ENCODE measurements at regions not wholly inside any gene's neighbourhood (a gene's known extent, or its start where the extent isn't known, plus 50 kb on each side); places are given as distances from the start of the nearest gene placed in this dataset.

DNA sequence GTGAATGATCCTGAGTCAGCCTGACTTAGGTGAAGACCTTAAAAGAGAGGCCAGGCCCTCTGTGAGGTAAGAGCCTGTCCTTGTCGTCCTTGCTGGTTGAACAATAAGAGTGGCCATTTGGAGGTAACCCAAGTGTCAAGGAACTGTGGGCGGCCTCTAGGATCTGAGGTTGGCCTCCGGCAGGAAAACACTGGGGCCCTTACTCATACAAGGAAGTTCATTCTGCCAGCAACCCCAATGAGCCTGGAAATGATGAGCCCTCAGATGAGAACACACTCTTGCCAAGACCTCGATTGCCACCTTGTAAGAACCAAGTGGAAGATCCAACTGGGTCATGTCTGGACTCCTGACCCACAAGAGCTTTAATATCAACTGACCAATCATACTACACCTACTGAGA, 95.5 kb upstream of the LRATD1 start:
- Histone ChIP-seq H3K4me1 (ENCODE audit: control insufficient read depth, insufficient read depth, low read length) (no peaks in the 10 kb centered on the region), H3K9me3 (ENCODE audit: control insufficient read depth in 2 of 2, low read length in 2 of 2) (no peaks in the 10 kb centered on the region), H3K27me3 (ENCODE audit: control insufficient read depth in 1 of 2, insufficient read depth in 2 of 2, low read length in 2 of 2) (no peaks in the 10 kb centered on the region), H3K9ac (ENCODE audit: low read length in 2 of 2) (no peak overlapping the region), H3K4me3 (ENCODE audit: low read length in 2 of 2) (no peak overlapping the region), H3K36me3 (ENCODE audit: control insufficient read depth in 2 of 2, insufficient read depth in 2 of 2, low read length in 2 of 2) (no peaks in the 10 kb centered on the region), H3K27ac (ENCODE audit: low read length) (no peak overlapping the region)

GRCh38 chr2:14540015-14540414, 92.5 kb upstream of the LRATD1 start:
- no peak overlapping the region for H3K4me3 ChIP-seq (ENCODE audit: low read length in 2 of 2)
- H3K27me3 ChIP-seq (ENCODE audit: control insufficient read depth in 1 of 2, insufficient read depth in 2 of 2, low read length in 2 of 2), result no peaks in the 10 kb centered on the region
- no peaks in the 10 kb centered on the region for H3K9me3 ChIP-seq (ENCODE audit: control insufficient read depth in 2 of 2, low read length in 2 of 2)
- H3K27ac ChIP-seq (ENCODE audit: low read length), result no peak overlapping the region
- H3K9ac ChIP-seq (ENCODE audit: low read length in 2 of 2), result no peak overlapping the region
- H3K36me3 ChIP-seq (ENCODE audit: control insufficient read depth in 2 of 2, insufficient read depth in 2 of 2, low read length in 2 of 2), result no peaks in the 10 kb centered on the region
- H3K4me1 ChIP-seq (ENCODE audit: control insufficient read depth, insufficient read depth, low read length), result no peaks in the 10 kb centered on the region

DNA sequence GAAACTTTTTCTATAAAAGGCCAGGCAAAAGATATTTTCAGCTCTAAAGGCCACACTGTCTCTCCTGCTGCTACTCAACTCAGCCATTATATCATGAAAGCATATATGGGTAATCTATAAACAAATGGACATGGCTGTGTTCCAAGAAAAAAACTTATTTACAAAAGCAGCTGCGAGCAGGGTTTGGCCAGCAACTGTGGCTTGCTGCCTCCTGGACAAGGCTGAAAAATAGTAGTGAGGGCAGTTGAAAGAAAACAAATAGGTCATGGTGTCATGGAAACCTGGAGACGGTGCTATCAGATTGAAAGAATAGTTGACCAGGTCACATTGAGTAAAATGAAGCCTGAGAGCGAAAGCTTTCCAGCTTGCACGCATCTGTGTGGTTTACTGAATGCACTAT, 89.2 kb upstream of the LRATD1 start:
- Histone ChIP-seq H3K4me3 (ENCODE audit: low read length in 2 of 2) (no peak overlapping the region), H3K27ac (ENCODE audit: low read length) (no peak overlapping the region), H3K27me3 (ENCODE audit: control insufficient read depth in 1 of 2, insufficient read depth in 2 of 2, low read length in 2 of 2) (no peaks in the 10 kb centered on the region), H3K9me3 (ENCODE audit: control insufficient read depth in 2 of 2, low read length in 2 of 2) (no peaks in the 10 kb centered on the region), H3K9ac (ENCODE audit: low read length in 2 of 2) (no peak overlapping the region), H3K4me1 (ENCODE audit: control insufficient read depth, insufficient read depth, low read length) (no peaks in the 10 kb centered on the region), H3K36me3 (ENCODE audit: control insufficient read depth in 2 of 2, insufficient read depth in 2 of 2, low read length in 2 of 2) (no peaks in the 10 kb centered on the region)

DNA sequence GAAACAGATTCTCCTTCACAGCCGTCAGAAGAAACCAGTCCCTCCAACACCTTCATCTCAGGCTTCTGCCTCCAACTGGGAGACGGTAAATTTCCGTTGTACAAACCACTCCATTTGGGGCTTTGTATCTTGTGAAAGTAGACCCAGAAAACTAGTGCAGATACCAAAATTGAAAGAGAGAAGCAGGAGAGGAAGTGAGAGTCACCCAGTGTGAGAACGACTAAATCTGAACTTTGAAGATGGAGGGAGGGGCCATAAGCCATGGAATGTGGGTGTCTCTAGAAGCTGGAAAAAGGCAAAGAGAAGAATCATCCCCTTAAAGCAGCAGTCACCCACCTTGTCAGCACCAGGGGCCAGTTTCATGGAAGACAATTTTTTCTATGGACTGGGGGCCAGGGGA, 88.3 kb upstream of the LRATD1 start:
- Histone ChIP-seq H3K4me3 (ENCODE audit: low read length in 2 of 2) (no peak overlapping the region), H3K4me1 (ENCODE audit: control insufficient read depth, insufficient read depth, low read length) (no peaks in the 10 kb centered on the region), H3K36me3 (ENCODE audit: control insufficient read depth in 2 of 2, insufficient read depth in 2 of 2, low read length in 2 of 2) (no peaks in the 10 kb centered on the region), H3K27ac (ENCODE audit: low read length) (no peak overlapping the region), H3K9me3 (ENCODE audit: control insufficient read depth in 2 of 2, low read length in 2 of 2) (no peaks in the 10 kb centered on the region), H3K27me3 (ENCODE audit: control insufficient read depth in 1 of 2, insufficient read depth in 2 of 2, low read length in 2 of 2) (no peaks in the 10 kb centered on the region), H3K9ac (ENCODE audit: low read length in 2 of 2) (no peak overlapping the region)

- Histone ChIP-seq H3K27me3 (ENCODE audit: control insufficient read depth in 1 of 2, insufficient read depth in 2 of 2, low read length in 2 of 2) (no peaks in the 10 kb centered on the region), H3K9ac (ENCODE audit: low read length in 2 of 2) (no peak overlapping the region), H3K4me3 (ENCODE audit: low read length in 2 of 2) (no peak overlapping the region), H3K9me3 (ENCODE audit: control insufficient read depth in 2 of 2, low read length in 2 of 2) (no peaks in the 10 kb centered on the region), H3K27ac (ENCODE audit: low read length) (no peak overlapping the region), H3K4me1 (ENCODE audit: control insufficient read depth, insufficient read depth, low read length) (no peaks in the 10 kb centered on the region), H3K36me3 (ENCODE audit: control insufficient read depth in 2 of 2, insufficient read depth in 2 of 2, low read length in 2 of 2) (no peaks in the 10 kb centered on the region)
Measured at GRCh38 chr2:14547830-14548229, 84.7 kb upstream of the LRATD1 start.

DNA sequence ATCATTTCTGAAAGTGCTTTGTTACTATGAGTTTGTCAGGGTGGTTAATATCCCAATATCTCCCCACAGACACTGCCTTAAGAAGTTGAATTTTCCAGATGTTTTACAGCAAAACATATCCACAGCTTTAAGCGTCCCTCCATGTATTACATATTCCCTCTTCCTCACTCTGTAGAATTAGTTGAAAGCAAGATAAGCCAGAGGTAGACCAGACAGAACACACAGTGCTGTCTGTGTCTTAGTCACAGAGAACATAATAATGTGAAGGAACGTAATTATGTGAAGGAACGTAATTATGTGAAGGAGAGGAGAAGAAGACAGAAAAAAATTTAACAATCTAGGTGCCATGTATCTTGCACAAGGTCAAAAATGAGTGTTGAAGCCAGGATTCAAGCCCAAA, 81.9 kb upstream of the LRATD1 start:
- Histone ChIP-seq H3K36me3 (ENCODE audit: control insufficient read depth in 2 of 2, insufficient read depth in 2 of 2, low read length in 2 of 2) (no peaks in the 10 kb centered on the region), H3K4me1 (ENCODE audit: control insufficient read depth, insufficient read depth, low read length) (no peaks in the 10 kb centered on the region), H3K4me3 (ENCODE audit: low read length in 2 of 2) (no peak overlapping the region), H3K9ac (ENCODE audit: low read length in 2 of 2) (no peak overlapping the region), H3K27ac (ENCODE audit: low read length) (no peak overlapping the region), H3K27me3 (ENCODE audit: control insufficient read depth in 1 of 2, insufficient read depth in 2 of 2, low read length in 2 of 2) (no peaks in the 10 kb centered on the region), H3K9me3 (ENCODE audit: control insufficient read depth in 2 of 2, low read length in 2 of 2) (no peaks in the 10 kb centered on the region)

- Histone ChIP-seq H3K27ac (ENCODE audit: low read length) (no peak overlapping the region), H3K36me3 (ENCODE audit: control insufficient read depth in 2 of 2, insufficient read depth in 2 of 2, low read length in 2 of 2) (no peaks in the 10 kb centered on the region), H3K27me3 (ENCODE audit: control insufficient read depth in 1 of 2, insufficient read depth in 2 of 2, low read length in 2 of 2) (no peaks in the 10 kb centered on the region), H3K9me3 (ENCODE audit: control insufficient read depth in 2 of 2, low read length in 2 of 2) (no peaks in the 10 kb centered on the region), H3K4me3 (ENCODE audit: low read length in 2 of 2) (no peak overlapping the region), H3K9ac (ENCODE audit: low read length in 2 of 2) (no peak overlapping the region), H3K4me1 (ENCODE audit: control insufficient read depth, insufficient read depth, low read length) (no peaks in the 10 kb centered on the region)
Measured at GRCh38 chr2:14551069-14551468, 81.4 kb upstream of the LRATD1 start.

DNA sequence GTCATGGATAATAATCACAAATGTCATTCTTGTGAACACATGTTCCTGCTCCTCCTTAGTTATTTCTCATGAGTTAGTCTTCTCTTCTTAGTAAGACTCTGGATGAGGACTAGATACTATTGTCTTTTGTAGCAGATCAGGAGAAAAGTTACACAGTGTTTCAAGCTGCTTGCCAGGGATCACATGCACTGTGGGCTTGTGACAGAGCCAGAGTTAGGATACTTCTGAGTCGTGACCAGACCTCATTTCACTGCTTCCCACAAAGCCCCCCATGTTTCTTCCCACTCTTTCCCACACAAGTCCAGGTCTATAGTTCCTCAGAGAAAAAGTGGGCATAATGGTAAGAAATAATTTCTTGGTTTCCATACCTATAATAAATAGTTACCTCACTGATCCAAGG, 80.2 kb upstream of the LRATD1 start:
- Histone ChIP-seq H3K9me3 (ENCODE audit: control insufficient read depth in 2 of 2, low read length in 2 of 2) (no peaks in the 10 kb centered on the region), H3K27ac (ENCODE audit: low read length) (no peak overlapping the region), H3K4me1 (ENCODE audit: control insufficient read depth, insufficient read depth, low read length) (no peaks in the 10 kb centered on the region), H3K4me3 (ENCODE audit: low read length in 2 of 2) (no peak overlapping the region), H3K27me3 (ENCODE audit: control insufficient read depth in 1 of 2, insufficient read depth in 2 of 2, low read length in 2 of 2) (no peaks in the 10 kb centered on the region), H3K36me3 (ENCODE audit: control insufficient read depth in 2 of 2, insufficient read depth in 2 of 2, low read length in 2 of 2) (no peaks in the 10 kb centered on the region), H3K9ac (ENCODE audit: low read length in 2 of 2) (no peak overlapping the region)

- Histone ChIP-seq H3K9ac (ENCODE audit: low read length in 2 of 2) (no peak overlapping the region), H3K9me3 (ENCODE audit: control insufficient read depth in 2 of 2, low read length in 2 of 2) (no peaks in the 10 kb centered on the region), H3K27ac (ENCODE audit: low read length) (no peak overlapping the region), H3K4me1 (ENCODE audit: control insufficient read depth, insufficient read depth, low read length) (no peaks in the 10 kb centered on the region), H3K4me3 (ENCODE audit: low read length in 2 of 2) (no peak overlapping the region), H3K27me3 (ENCODE audit: control insufficient read depth in 1 of 2, insufficient read depth in 2 of 2, low read length in 2 of 2) (no peaks in the 10 kb centered on the region), H3K36me3 (ENCODE audit: control insufficient read depth in 2 of 2, insufficient read depth in 2 of 2, low read length in 2 of 2) (no peaks in the 10 kb centered on the region)
Measured at GRCh38 chr2:14552818-14553217, 79.7 kb upstream of the LRATD1 start.

DNA sequence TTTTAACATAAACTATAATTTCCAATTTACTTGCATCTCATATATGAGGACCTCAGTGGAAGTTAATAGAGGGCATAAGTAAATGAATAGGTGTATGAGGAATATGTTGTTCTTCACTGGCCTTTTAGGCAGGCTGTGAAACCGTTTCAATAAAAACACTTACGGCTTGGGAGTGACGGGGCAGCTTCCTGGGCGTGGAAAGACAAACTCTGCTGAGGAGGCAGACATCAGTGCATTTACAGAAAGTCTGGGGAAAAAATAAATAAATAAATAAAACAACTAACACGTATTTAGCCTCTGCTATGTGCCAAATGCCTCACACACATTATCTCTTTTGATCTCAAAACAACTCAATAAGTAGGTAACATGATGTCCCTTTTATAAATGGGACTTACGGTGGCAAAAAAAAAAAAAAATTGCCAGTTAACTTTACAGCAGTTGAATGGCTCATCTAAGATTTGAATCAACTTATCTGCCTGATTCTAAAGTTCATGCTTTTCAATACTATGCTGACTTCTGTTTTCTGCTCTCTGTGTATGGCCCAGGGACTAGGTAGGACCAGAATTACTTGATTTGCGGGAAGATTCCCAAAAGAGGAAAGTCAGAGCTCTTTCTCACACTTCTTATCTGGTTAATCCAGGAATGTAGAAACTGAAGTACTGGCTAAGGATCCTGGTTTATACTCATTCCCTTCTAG, 77.5 kb upstream of the LRATD1 start:
- H3K4me3 ChIP-seq (ENCODE audit: low read length in 2 of 2), result no peak overlapping the region
- H3K27me3 ChIP-seq (ENCODE audit: control insufficient read depth in 1 of 2, insufficient read depth in 2 of 2, low read length in 2 of 2), result no peaks in the 10 kb centered on the region
- H3K9me3 ChIP-seq (ENCODE audit: control insufficient read depth in 2 of 2, low read length in 2 of 2), result no peaks in the 10 kb centered on the region
- no peaks in the 10 kb centered on the region for H3K4me1 ChIP-seq (ENCODE audit: control insufficient read depth, insufficient read depth, low read length)
- H3K27ac ChIP-seq (ENCODE audit: low read length), result no peak overlapping the region
- H3K36me3 ChIP-seq (ENCODE audit: control insufficient read depth in 2 of 2, insufficient read depth in 2 of 2, low read length in 2 of 2), result no peaks in the 10 kb centered on the region
- no peak overlapping the region for H3K9ac ChIP-seq (ENCODE audit: low read length in 2 of 2)

GRCh38 chr2:14557111-14557510, 75.4 kb upstream of the LRATD1 start:
- H3K27ac ChIP-seq (ENCODE audit: low read length), result no peak overlapping the region
- H3K4me3 ChIP-seq (ENCODE audit: low read length in 2 of 2), result no peak overlapping the region
- H3K9ac ChIP-seq (ENCODE audit: low read length in 2 of 2), result no peak overlapping the region
- H3K27me3 ChIP-seq (ENCODE audit: control insufficient read depth in 1 of 2, insufficient read depth in 2 of 2, low read length in 2 of 2), result no peaks in the 10 kb centered on the region
- no peaks in the 10 kb centered on the region for H3K4me1 ChIP-seq (ENCODE audit: control insufficient read depth, insufficient read depth, low read length)
- H3K36me3 ChIP-seq (ENCODE audit: control insufficient read depth in 2 of 2, insufficient read depth in 2 of 2, low read length in 2 of 2), result no peaks in the 10 kb centered on the region
- no peaks in the 10 kb centered on the region for H3K9me3 ChIP-seq (ENCODE audit: control insufficient read depth in 2 of 2, low read length in 2 of 2)

Measured in stomach smooth muscle (tissue), 2 donors.